ENCODE measurements at regions not wholly inside any gene's neighbourhood (a gene's known extent, or its start where the extent isn't known, plus 50 kb on each side); places are given as distances from the start of the nearest gene placed in this dataset.

DNA sequence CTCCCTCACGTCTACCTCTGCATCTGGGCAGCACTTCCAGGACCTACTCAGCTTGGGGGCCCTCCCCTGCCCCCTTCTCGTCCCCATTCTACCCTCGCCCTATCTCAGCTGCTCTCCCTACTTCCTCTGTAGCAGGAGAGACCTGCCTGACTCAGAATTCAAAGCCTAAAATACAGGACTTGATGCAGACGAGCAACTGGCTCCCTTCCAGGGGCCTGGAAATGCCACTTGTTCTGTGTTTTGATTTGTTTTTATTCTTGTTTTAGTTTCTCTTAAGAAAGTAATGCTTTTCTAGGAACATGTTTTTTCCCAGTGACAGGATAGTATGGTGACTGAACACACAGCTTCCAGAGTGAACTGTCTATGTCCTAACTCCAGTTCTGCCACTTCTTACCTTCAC lies 320.4 kb upstream of the CDH4 start:
- Histone ChIP-seq H3K27me3 (peaks cover 0 to 20% (median 0%) of the 10 kb centered on the region in 7 donors), H3K4me3 (no peak overlapping the region), H3K36me3 (no peaks in the 10 kb centered on the region), H3K27ac (no peak overlapping the region), H3K4me1 (no peaks in the 10 kb centered on the region), H3K9me3 (no peaks in the 10 kb centered on the region)
- intact Hi-C loops (cut with DNase I): loop anchor here in 1 of 10 donors (10.0 kb wide), 1 partner anchor 57 kb away; no protein-coding TSS in a partner anchor
- WGBS, 2 donors: 22 to 29% methylated on average over 4 of the region's 4 CpGs
- ATAC-seq (no peak), DNase-seq (no peak)
- no peak for TF ChIP-seq CTCF (IDR thresholded peaks at IDR 0.05)

DNA sequence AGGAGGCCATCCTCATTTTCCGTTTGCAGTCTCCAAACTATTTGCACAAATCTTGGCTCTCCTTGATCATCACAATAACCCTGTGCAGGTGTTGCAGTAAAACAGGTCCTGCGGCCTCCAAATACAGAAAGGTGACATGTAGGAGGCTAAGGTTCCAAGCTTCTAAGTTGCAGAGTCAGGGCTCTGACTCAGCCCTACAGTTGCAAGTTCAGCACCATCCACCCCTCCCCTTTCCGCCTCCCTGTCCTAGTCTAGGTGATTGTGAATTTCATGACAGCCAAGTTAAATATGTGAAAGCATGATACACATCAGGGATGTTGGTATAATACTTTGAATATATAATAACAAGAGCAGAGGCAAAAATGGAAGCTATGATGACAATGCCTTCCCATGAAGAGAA lies 317.3 kb upstream of the CDH4 start:
- H3K4me3 ChIP-seq: no peak overlapping the region
- H3K36me3 ChIP-seq: no peaks in the 10 kb centered on the region
- H3K27me3 ChIP-seq: peaks cover 0 to 24% (median 0%) of the 10 kb centered on the region in 7 donors
- no peak overlapping the region for H3K27ac ChIP-seq
- H3K9me3 ChIP-seq: no peaks in the 10 kb centered on the region
- ATAC-seq (no peak), DNase-seq (no peak)
- no peak for TF ChIP-seq CTCF (IDR thresholded peaks at IDR 0.05)
- intact Hi-C loops (cut with DNase I): loop anchor here in 1 of 10 donors (10.0 kb wide), 1 partner anchor 60 kb away; no protein-coding TSS in a partner anchor
- no peaks in the 10 kb centered on the region for H3K4me1 ChIP-seq
- 72 to 80% methylated on average over 3 of the region's 3 CpGs for WGBS, 2 donors

- intact Hi-C loops (cut with DNase I): loop anchor here in 1 of 10 donors (10.0 kb wide), 1 partner anchor 61 kb away; no protein-coding TSS in a partner anchor
- H3K4me1 ChIP-seq: no peaks in the 10 kb centered on the region
- no peaks in the 10 kb centered on the region for H3K9me3 ChIP-seq
- H3K36me3 ChIP-seq: no peaks in the 10 kb centered on the region
- H3K4me3 ChIP-seq: no peak overlapping the region
- TF ChIP-seq CTCF (IDR thresholded peaks at IDR 0.05): no peak
- no peak for DNase-seq
- H3K27ac ChIP-seq: no peak overlapping the region
- H3K27me3 ChIP-seq: peaks cover 0 to 23% (median 0%) of the 10 kb centered on the region in 7 donors
- 69 to 70% methylated on average over 8 of the region's 8 CpGs for WGBS, 2 donors
- ATAC-seq: no peak
These were observed 316.1 kb upstream of the CDH4 start for GRCh38 chr20:60935971-60936370.

DNA sequence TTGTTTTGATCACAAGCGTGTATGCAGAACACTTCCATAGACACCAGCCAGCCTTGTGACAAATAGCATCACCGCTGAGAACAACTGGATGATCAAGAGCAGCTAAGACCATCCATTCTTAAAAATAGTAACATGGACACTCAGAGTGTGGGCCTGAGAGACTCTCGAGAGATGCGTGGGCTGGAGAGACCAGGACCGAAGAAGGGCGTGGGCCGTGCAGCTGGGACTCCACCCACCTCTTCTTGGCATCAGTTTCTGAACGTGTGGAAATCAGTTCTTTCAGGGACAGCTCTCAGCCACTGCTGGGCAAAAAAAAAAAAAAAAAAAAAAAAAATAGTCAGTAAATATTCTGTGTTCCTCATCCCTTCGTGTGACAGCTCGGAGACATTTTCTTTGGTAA lies 314.5 kb upstream of the CDH4 start:
- TF ChIP-seq CTCF (IDR thresholded peaks at IDR 0.05): no peak
- WGBS, 2 donors: 59 to 60% methylated on average over 10 of the region's 10 CpGs
- H3K4me1 ChIP-seq: no peaks in the 10 kb centered on the region
- no peak overlapping the region for H3K4me3 ChIP-seq
- no peaks in the 10 kb centered on the region for H3K9me3 ChIP-seq
- no peaks in the 10 kb centered on the region for H3K36me3 ChIP-seq
- intact Hi-C loops (cut with DNase I): loop anchor here in 1 of 10 donors (10.0 kb wide), 1 partner anchor 63 kb away; no protein-coding TSS in a partner anchor
- H3K27ac ChIP-seq: no peak overlapping the region
- ATAC-seq: peak in 1 of 8 donors; percentile 25
- H3K27me3 ChIP-seq: peaks cover 0 to 23% (median 0%) of the 10 kb centered on the region in 7 donors
- no peak for DNase-seq

All from heart right ventricle (tissue), 16 donors.